Fibroblast of the conjunctiva (primary cell): ENCODE measurements at regions not wholly inside any gene's neighbourhood (a gene's known extent, or its start where the extent isn't known, plus 50 kb on each side); places are given as distances from the start of the nearest gene placed in this dataset.
A peak's percentile ranks its signal among the peaks of the same experiment; 100 is the strongest.
"Not testable (repeated sequence)": the region's sequence is repeated elsewhere in the genome, so short reads cannot be mapped to it uniquely, and the experiment has no call there.

Source experiments
- DNase-seq: peaks from one replicate; pipeline ENCODE4 v3.0.0-alpha.2; 2010; ENCODE audit warnings: low read depth

- no peak for DNase-seq
Observed at GRCh38 chr19:28730791-28731512, 482.0 kb downstream of the UQCRFS1 start.

- DNase-seq = no peak
Observed at GRCh38 chr19:28727480-28728159, 485.3 kb downstream of the UQCRFS1 start.

GRCh38 chr19:28726533-28727479, 486.1 kb downstream of the UQCRFS1 start:
- DNase-seq = no peak

GRCh38 chr19:28718909-28719308, 494.0 kb downstream of the UQCRFS1 start:
- DNase-seq = no peak

GRCh38 chr19:28715157-28715556, 497.8 kb downstream of the UQCRFS1 start:
- no peak for DNase-seq

- DNase-seq = no peak
Observed at GRCh38 chr19:28711411-28711810, 501.5 kb downstream of the UQCRFS1 start.

GRCh38 chr19:28710278-28710677, 502.7 kb downstream of the UQCRFS1 start:
- peak; percentile 69 for DNase-seq

GRCh38 chr19:28706693-28707092, 506.3 kb downstream of the UQCRFS1 start:
- no peak for DNase-seq

- peak; percentile 67 for DNase-seq
Observed at GRCh38 chr19:28705008-28705407, 507.9 kb downstream of the UQCRFS1 start.

- no peak for DNase-seq
Observed at GRCh38 chr19:28703400-28703956, 509.5 kb downstream of the UQCRFS1 start.

GRCh38 chr19:28701491-28701890, 511.5 kb downstream of the UQCRFS1 start:
- DNase-seq = no peak

- DNase-seq = no peak
Observed at GRCh38 chr19:28700176-28700575, 512.8 kb downstream of the UQCRFS1 start.

GRCh38 chr19:28697308-28697707, 515.6 kb downstream of the UQCRFS1 start:
- DNase-seq = no peak

GRCh38 chr19:28694812-28695211, 518.1 kb downstream of the UQCRFS1 start:
- no peak for DNase-seq

- DNase-seq = no peak
Observed at GRCh38 chr19:28691683-28692082, 521.3 kb downstream of the UQCRFS1 start.

GRCh38 chr19:28689464-28689863, 523.5 kb downstream of the UQCRFS1 start:
- not testable (repeated sequence) for DNase-seq

GRCh38 chr19:28687296-28687695, 525.7 kb downstream of the UQCRFS1 start:
- DNase-seq = no peak

GRCh38 chr19:28686756-28687155, 526.2 kb downstream of the UQCRFS1 start:
- no peak for DNase-seq

GRCh38 chr19:28685802-28686201, 527.1 kb downstream of the UQCRFS1 start:
- DNase-seq = no peak

GRCh38 chr19:28685077-28685476, 527.9 kb downstream of the UQCRFS1 start:
- DNase-seq = not testable (repeated sequence)

- DNase-seq = no peak
Observed at GRCh38 chr19:28680111-28680510, 532.8 kb downstream of the UQCRFS1 start.

- DNase-seq = no peak
Observed at GRCh38 chr19:28670836-28671235, 542.1 kb downstream of the UQCRFS1 start.
